SK-N-SH treated with all-trans-retinoic acid at 6 μM for 48 hours (cell line): ENCODE measurements at regions not wholly inside any gene's neighbourhood (a gene's known extent, or its start where the extent isn't known, plus 50 kb on each side); places are given as distances from the start of the nearest gene placed in this dataset.

Experiments
- ATAC-seq: fragments of 200-7000 bp; cut with Tn5 transposase; 3 replicates; pipeline ENCODE4 v1.9.1; 2020; ENCODE audit warnings: mild to moderate bottlenecking, moderate library complexity
- ARNTL ChIP-seq: fragments of 450-650 bp; formaldehyde crosslinking; IDR thresholded peaks from 2 replicates; pipeline ENCODE4 v1.5.0; 2020; ENCODE audit warnings: low read depth, mild to moderate bottlenecking, moderate library complexity, borderline replicate concordance
- CREB5 ChIP-seq: fragments of 250-450 bp; sonication (Bioruptor Pico); IDR thresholded peaks from 2 replicates; pipeline ENCODE4 v1.5.1; 2020; ENCODE audit warnings: low read depth, mild to moderate bottlenecking, moderate library complexity
- CSDC2 ChIP-seq: fragments of 250-450 bp; sonication (Bioruptor Pico); IDR thresholded peaks from 2 replicates; pipeline ENCODE4 v1.5.0; 2020; ENCODE audit warnings: mild to moderate bottlenecking, moderate library complexity
- CSRNP3 ChIP-seq: fragments of 250-450 bp; sonication (Bioruptor Pico); IDR thresholded peaks from 2 replicates; pipeline ENCODE4 v1.5.1; 2021; ENCODE audit warnings: mild to moderate bottlenecking, moderate library complexity
- ESRRG ChIP-seq: fragments of 250-450 bp; sonication (Bioruptor Pico); IDR thresholded peaks from 2 replicates; pipeline ENCODE4 v1.6.1; 2021; ENCODE audit warnings: mild to moderate bottlenecking
- GLIS3 ChIP-seq: fragments of 250-450 bp; sonication (Bioruptor Pico); IDR thresholded peaks from 2 replicates; pipeline ENCODE4 v1.5.0; 2020; ENCODE audit warnings: mild to moderate bottlenecking, moderate library complexity
- ISL1 ChIP-seq: fragments of 250-450 bp; sonication (Bioruptor Pico); IDR thresholded peaks from 2 replicates; pipeline ENCODE4 v2.1.2; 2022; ENCODE audit warnings: mild to moderate bottlenecking, moderate library complexity
- OSR1 ChIP-seq: fragments of 250-450 bp; sonication (Bioruptor Pico); IDR thresholded peaks from 2 replicates; pipeline ENCODE4 v1.8.0; 2022; ENCODE audit warnings: moderate library complexity, mild to moderate bottlenecking, inconsistent platforms
- PATZ1 ChIP-seq: fragments of 250-450 bp; sonication (Bioruptor Pico); IDR thresholded peaks from 2 replicates; pipeline ENCODE4 v1.8.0; 2020; ENCODE audit warnings: mild to moderate bottlenecking, moderate library complexity, borderline replicate concordance
- POU6F1 ChIP-seq: fragments of 250-450 bp; sonication (Bioruptor Pico); IDR thresholded peaks from 2 replicates; pipeline ENCODE4 v1.8.0; 2021; ENCODE audit warnings: low read depth, mild to moderate bottlenecking, moderate library complexity, borderline replicate concordance
- PPARA ChIP-seq: fragments of 250-450 bp; sonication (Bioruptor Pico); IDR thresholded peaks from 2 replicates; pipeline ENCODE4 v1.5.0; 2020; ENCODE audit warnings: mild to moderate bottlenecking, borderline replicate concordance
- RARB ChIP-seq: fragments of 250-450 bp; sonication (Bioruptor Pico); IDR thresholded peaks from 2 replicates; pipeline ENCODE4 v1.8.0; 2021; ENCODE audit warnings: mild to moderate bottlenecking, moderate library complexity
- TCF4 ChIP-seq: fragments of 250-450 bp; sonication (Bioruptor Pico); IDR thresholded peaks from 2 replicates; pipeline ENCODE4 v1.8.0; 2021; ENCODE audit warnings: mild to moderate bottlenecking, moderate library complexity, borderline replicate concordance
- TOX ChIP-seq: fragments of 250-450 bp; sonication (Bioruptor Pico); IDR thresholded peaks from 2 replicates; pipeline ENCODE4 v1.8.0; 2021; ENCODE audit warnings: mild to moderate bottlenecking, moderate library complexity, borderline replicate concordance
- TSHZ2 ChIP-seq: fragments of 250-450 bp; sonication (Bioruptor Pico); IDR thresholded peaks from 2 replicates; pipeline ENCODE4 v1.5.0; 2020; ENCODE audit warnings: mild to moderate bottlenecking, moderate library complexity
- ZC3H10 ChIP-seq: fragments of 250-450 bp; sonication (Bioruptor Pico); IDR thresholded peaks from 2 replicates; pipeline ENCODE4 v1.5.1; 2021; ENCODE audit warnings: mild to moderate bottlenecking, moderate library complexity
- ZFP3 ChIP-seq: fragments of 250-450 bp; sonication (Bioruptor Pico); IDR thresholded peaks from 2 replicates; pipeline ENCODE4 v1.5.0; 2020; ENCODE audit warnings: mild to moderate bottlenecking, moderate library complexity
- ZNF70 ChIP-seq: fragments of 450-650 bp; formaldehyde crosslinking; IDR thresholded peaks from 2 replicates; pipeline ENCODE4 v1.5.0; 2020; ENCODE audit warnings: mild to moderate bottlenecking, moderate library complexity

GRCh38 chr6:28657381-28657768 is 131.7 kb downstream of the GPX5 start (continued):
- TF ChIP-seq RARB (no peak), POU6F1 (CRISPR knock-in tag) (no peak), CREB5 (CRISPR knock-in tag) (no peak)

- TF ChIP-seq CSDC2 (CRISPR knock-in tag) (no peak), CSRNP3 (CRISPR knock-in tag) (no peak), ESRRG (CRISPR knock-in tag) (no peak), ZC3H10 (no peak), PPARA (CRISPR knock-in tag) (no peak)
- ATAC-seq = peak; percentile 95
Observed at GRCh38 chr6:28657769-28658465, 132.2 kb downstream of the GPX5 start.

GRCh38 chr6:28658475-28659249 is 133.0 kb downstream of the GPX5 start:
- ATAC-seq = peak; percentile 52
- TF ChIP-seq ZFP3 (CRISPR knock-in tag) (no peak), PPARA (CRISPR knock-in tag) (no peak), ARNTL (CRISPR knock-in tag) (no peak), PATZ1 (CRISPR knock-in tag) (no peak), ZNF70 (CRISPR knock-in tag) (no peak), ISL1 (no peak), TCF4 (CRISPR knock-in tag) (no peak), OSR1 (CRISPR knock-in tag) (no peak), GLIS3 (CRISPR knock-in tag) (no peak), CREB5 (CRISPR knock-in tag) (no peak), CSDC2 (CRISPR knock-in tag) (no peak), POU6F1 (CRISPR knock-in tag) (no peak)

GRCh38 chr6:28659250-28659566 is 133.5 kb downstream of the GPX5 start:
- no peak for ATAC-seq
- TF ChIP-seq CREB5 (CRISPR knock-in tag) = no peak
- TF ChIP-seq PPARA (CRISPR knock-in tag) = no peak
- TF ChIP-seq TCF4 (CRISPR knock-in tag) = no peak
- no peak for TF ChIP-seq CSRNP3 (CRISPR knock-in tag)
- TF ChIP-seq ZC3H10 = no peak
- no peak for TF ChIP-seq ZNF70 (CRISPR knock-in tag)
- no peak for TF ChIP-seq TOX
- no peak for TF ChIP-seq TSHZ2 (CRISPR knock-in tag)
